Osteocyte (in vitro differentiated cells): ENCODE measurements at regions not wholly inside any gene's neighbourhood (a gene's known extent, or its start where the extent isn't known, plus 50 kb on each side); places are given as distances from the start of the nearest gene placed in this dataset.

Experiments
- DNase-seq: peaks from one replicate; pipeline ENCODE4 v3.0.0; 2021; ENCODE audit warnings: mixed read lengths; ENCODE audit not compliant: unreplicated experiment; ENCODE audit errors: extremely low spot score
- H3K27ac Mint-ChIP-seq: one replicate; pipeline ENCODE4 v1.8.0; 2021; ENCODE audit warnings: mild to moderate bottlenecking, mixed read lengths; ENCODE audit not compliant: unreplicated experiment
- H3K27me3 Mint-ChIP-seq: one replicate; pipeline ENCODE4 v1.8.0; 2021; ENCODE audit warnings: mixed read lengths; ENCODE audit not compliant: unreplicated experiment
- H3K36me3 Mint-ChIP-seq: one replicate; pipeline ENCODE4 v1.8.0; 2021; ENCODE audit warnings: mixed read lengths; ENCODE audit not compliant: unreplicated experiment
- H3K4me1 Mint-ChIP-seq: one replicate; pipeline ENCODE4 v1.8.0; 2021; ENCODE audit warnings: mixed read lengths; ENCODE audit not compliant: unreplicated experiment
- H3K4me3 Mint-ChIP-seq: one replicate; pipeline ENCODE4 v1.8.0; 2021; ENCODE audit warnings: mild to moderate bottlenecking, moderate library complexity, mixed read lengths; ENCODE audit not compliant: unreplicated experiment
- H3K9me3 Mint-ChIP-seq: one replicate; pipeline ENCODE4 v1.8.0; 2021; ENCODE audit warnings: mixed read lengths; ENCODE audit not compliant: unreplicated experiment
- CTCF ChIP-seq: fragments of 200-600 bp; sonication (generic); IDR thresholded peaks from 2 replicates; pipeline ENCODE4 v1.5.0; 2021; ENCODE audit warnings: antibody characterized with exemption, mild to moderate bottlenecking, moderate library complexity

GRCh38 chr18:7303316-7304060 lies 72.6 kb downstream of the LRRC30 start:
- H3K4me1 Mint-ChIP-seq: no peaks in the 10 kb centered on the region
- TF ChIP-seq CTCF: no peak
- H3K27me3 Mint-ChIP-seq: peaks cover 9% of the 10 kb centered on the region
- no peak overlapping the region for H3K4me3 Mint-ChIP-seq
- no peak overlapping the region for H3K27ac Mint-ChIP-seq
- peak; percentile 25 for DNase-seq
- no peaks in the 10 kb centered on the region for H3K36me3 Mint-ChIP-seq
- H3K9me3 Mint-ChIP-seq: peaks cover 19% of the 10 kb centered on the region

- Mint-ChIP-seq H3K4me1 (no peaks in the 10 kb centered on the region), H3K27ac (no peak overlapping the region), H3K27me3 (peaks cover 9% of the 10 kb centered on the region), H3K4me3 (no peak overlapping the region), H3K9me3 (peaks cover 15% of the 10 kb centered on the region), H3K36me3 (no peaks in the 10 kb centered on the region)
- TF ChIP-seq CTCF: no peak
- peak; percentile 42 for DNase-seq
Measured at GRCh38 chr18:7304061-7304370, 73.1 kb downstream of the LRRC30 start.

GRCh38 chr18:7305416-7305815 lies 74.5 kb downstream of the LRRC30 start:
- no peak for TF ChIP-seq CTCF
- H3K36me3 Mint-ChIP-seq: no peaks in the 10 kb centered on the region
- peak; percentile 77 for DNase-seq
- no peak overlapping the region for H3K4me3 Mint-ChIP-seq
- H3K27me3 Mint-ChIP-seq: peaks cover 9% of the 10 kb centered on the region
- H3K4me1 Mint-ChIP-seq: no peaks in the 10 kb centered on the region
- H3K27ac Mint-ChIP-seq: no peak overlapping the region
- H3K9me3 Mint-ChIP-seq: peaks cover 4% of the 10 kb centered on the region

GRCh38 chr18:7307030-7307429 lies 76.1 kb downstream of the LRRC30 start:
- Mint-ChIP-seq H3K27me3 (peaks cover 9% of the 10 kb centered on the region), H3K27ac (no peak overlapping the region)
- DNase-seq: peak; percentile 19

GRCh38 chr18:7307526-7307925 lies 76.6 kb downstream of the LRRC30 start:
- peak; percentile 65 for DNase-seq
- Mint-ChIP-seq H3K4me1 (no peaks in the 10 kb centered on the region), H3K27me3 (peaks cover 9% of the 10 kb centered on the region), H3K27ac (no peak overlapping the region), H3K36me3 (no peaks in the 10 kb centered on the region), H3K9me3 (peaks cover 3% of the 10 kb centered on the region), H3K4me3 (no peak overlapping the region)
- no peak for TF ChIP-seq CTCF

More at GRCh38 chr18:7307030-7307429, 76.1 kb downstream of the LRRC30 start:
- no peaks in the 10 kb centered on the region for H3K9me3 Mint-ChIP-seq
- TF ChIP-seq CTCF: no peak
- no peak overlapping the region for H3K4me3 Mint-ChIP-seq
- no peaks in the 10 kb centered on the region for H3K4me1 Mint-ChIP-seq
- no peaks in the 10 kb centered on the region for H3K36me3 Mint-ChIP-seq
